ENCODE measurements at regions not wholly inside any gene's neighbourhood (a gene's known extent, or its start where the extent isn't known, plus 50 kb on each side); places are given as distances from the start of the nearest gene placed in this dataset.
"Not testable (repeated sequence)": the region's sequence is repeated elsewhere in the genome, so short reads cannot be mapped to it uniquely, and the experiment has no call there.

GRCh38 chr3:118807349-118807748 lies 227.3 kb downstream of the IGSF11 start:
- not testable (repeated sequence) for TF ChIP-seq ZNF253 (CRISPR knock-in tag; conservative IDR thresholded peaks at IDR 0.05); MYC (IDR thresholded peaks at IDR 0.05; ENCODE audit: low read depth, low read length); MYC (CRISPR knock-in tag; IDR thresholded peaks at IDR 0.05; ENCODE audit: borderline replicate concordance, low read depth)

Measured in K562 (cell line).